ENCODE measurements at regions not wholly inside any gene's neighbourhood (a gene's known extent, or its start where the extent isn't known, plus 50 kb on each side); places are given as distances from the start of the nearest gene placed in this dataset.

GRCh38 chr3:153722157-153722556, 399.0 kb upstream of the ARHGEF26 start (continued):
- no peak for TF ChIP-seq REST (IDR thresholded peaks at IDR 0.05; ENCODE audit: low read depth)
- TF ChIP-seq CEBPB (IDR thresholded peaks at IDR 0.05; ENCODE audit: low read depth) = no peak
- no peak for TF ChIP-seq CBX3 (IDR thresholded peaks at IDR 0.05; ENCODE audit: low read depth)

GRCh38 chr3:153731071-153731470, 390.1 kb upstream of the ARHGEF26 start:
- ChIA-PET POLR2A (no interaction called here), CTCF (no interaction called here), RAD21 (ENCODE audit: low non-redundant PET in 1 of 2, low total read pairs in 2 of 2, uncharacterized antibody in 2 of 2, unreplicated experiment in 2 of 2) (no interaction called here)
- Histone ChIP-seq H3K4me2 (ENCODE audit: low read length) (no peak overlapping the region), H3K36me3 (ENCODE audit: control insufficient read depth in 1 of 2, insufficient read depth in 2 of 2, low read length in 2 of 2) (no peaks in the 10 kb centered on the region), H2AFZ (ENCODE audit: low read depth, low read length, poor library complexity, severe bottlenecking) (no peak overlapping the region), H3K4me3 (replicated peaks in 1 of 2; ENCODE audit: low read depth in 1 of 2, low read length in 2 of 2) (no peak overlapping the region), H3K9me2 (ENCODE audit: insufficient read depth) (no peaks in the 10 kb centered on the region), H3K9me3 (ENCODE audit: control insufficient read depth in 1 of 2, insufficient read depth in 1 of 2, low read depth in 1 of 2, low read length in 2 of 2) (peaks cover 0 to 6% of the 10 kb centered on the region in 2 experiments; a peak in 1 of 4 replicates), H4K20me1 (ENCODE audit: insufficient read depth) (no peaks in the 10 kb centered on the region), H3K27ac (ENCODE audit: low read depth, low read length) (no peak overlapping the region), H3K9ac (ENCODE audit: low read length) (no peak overlapping the region), H3K27me3 (ENCODE audit: insufficient read depth, low read length) (no peaks in the 10 kb centered on the region), H3K4me1 (ENCODE audit: control insufficient read depth in 1 of 2, insufficient read depth in 2 of 2, low read length in 2 of 2) (peaks cover 0 to 4% of the 10 kb centered on the region in 2 experiments; a peak in 1 of 4 replicates), H3K79me2 (ENCODE audit: insufficient read depth, low read length) (no peaks in the 10 kb centered on the region)
- BruUV-seq (replicated peaks) = no TSS peak
- DNase-seq (ENCODE audit: low read depth, low spot score) (no peak), ATAC-seq (no peak)
- intact Hi-C loops (cut with micrococcal nuclease) = no loop called here
- no peak for TF ChIP-seq SRF (IDR thresholded peaks at IDR 0.05; ENCODE audit: low read depth)
- no peak for TF ChIP-seq ZFX (IDR thresholded peaks at IDR 0.05)
- no peak for TF ChIP-seq CEBPB (IDR thresholded peaks at IDR 0.05; ENCODE audit: low read depth)
- no peak for TF ChIP-seq RAD21 (IDR thresholded peaks at IDR 0.05; ENCODE audit: low read depth)
- TF ChIP-seq TCF7L2 (IDR thresholded peaks at IDR 0.05; ENCODE audit: borderline replicate concordance, extremely low read depth, insufficient read depth, insufficient read length) = no peak
- no peak for TF ChIP-seq ATF3 (IDR thresholded peaks at IDR 0.05)
- TF ChIP-seq ELF1 (IDR thresholded peaks at IDR 0.05; ENCODE audit: borderline replicate concordance, low read depth) = no peak
- no peak for TF ChIP-seq POLR2AphosphoS5 (IDR thresholded peaks at IDR 0.05; ENCODE audit: low read depth, low read length)
- no peak for TF ChIP-seq JUND (IDR thresholded peaks at IDR 0.05)
- no peak for TF ChIP-seq CTCF (IDR thresholded peaks at IDR 0.05 in 2 of 3, conservative IDR thresholded peaks at IDR 0.05 in 1 of 3; ENCODE audit: borderline replicate concordance in 1 of 3, insufficient read depth in 1 of 3, low read depth in 2 of 3, low read length in 2 of 3)
- no peak for TF ChIP-seq EZH2 (IDR thresholded peaks at IDR 0.05)
- no peak for TF ChIP-seq FOSL1 (IDR thresholded peaks at IDR 0.05; ENCODE audit: low read depth)
- TF ChIP-seq MAX (IDR thresholded peaks at IDR 0.05) = no peak
- TF ChIP-seq ZBTB33 (IDR thresholded peaks at IDR 0.05; ENCODE audit: extremely low read depth, insufficient replicate concordance, low read length) = no peak

All from HCT116 (cell line).